CD4-positive, alpha-beta T cell treated with Interleukin-4 for 4 hours (primary cell): ENCODE measurements at regions not wholly inside any gene's neighbourhood (a gene's known extent, or its start where the extent isn't known, plus 50 kb on each side); places are given as distances from the start of the nearest gene placed in this dataset.

Experiments
- DNase-seq: peaks from one replicate; pipeline ENCODE4 v3.0.0-alpha.2; 2020

DNA sequence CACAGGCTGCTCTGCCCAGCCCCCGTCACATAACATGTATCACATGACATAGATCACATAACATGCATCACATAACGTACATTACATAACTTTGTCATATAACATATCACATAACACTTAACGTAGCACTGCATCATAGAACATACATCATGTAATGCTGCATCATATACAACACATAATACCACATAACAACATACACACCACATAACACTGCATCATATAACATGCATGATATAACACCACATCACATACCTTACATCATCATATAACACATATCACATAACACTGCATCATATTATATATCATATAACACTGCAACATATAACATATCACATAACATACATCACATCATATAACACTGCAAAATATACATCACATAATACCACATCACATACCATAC lies 83.8 kb downstream of the AXIN2 start:
- DNase-seq = no peak

DNA sequence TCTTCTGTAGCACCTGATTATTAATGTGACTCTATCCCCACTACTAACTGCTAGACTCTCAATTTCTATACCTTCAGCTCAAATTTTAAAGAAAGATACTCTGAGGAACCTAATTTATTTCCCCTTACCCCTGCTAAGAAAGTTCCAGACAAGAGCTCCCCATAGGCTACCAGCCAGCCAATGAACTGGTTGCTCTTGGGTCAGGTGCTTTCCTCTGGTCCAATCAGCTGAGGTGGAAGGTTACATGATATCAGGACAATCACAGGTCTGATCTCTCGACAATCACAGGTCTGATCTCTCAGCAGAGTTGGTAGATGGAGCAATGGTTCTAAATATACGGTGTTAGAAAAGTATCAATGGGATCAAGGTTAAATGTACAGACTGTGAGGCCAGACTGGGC lies 86.8 kb downstream of the AXIN2 start:
- no peak for DNase-seq

DNA sequence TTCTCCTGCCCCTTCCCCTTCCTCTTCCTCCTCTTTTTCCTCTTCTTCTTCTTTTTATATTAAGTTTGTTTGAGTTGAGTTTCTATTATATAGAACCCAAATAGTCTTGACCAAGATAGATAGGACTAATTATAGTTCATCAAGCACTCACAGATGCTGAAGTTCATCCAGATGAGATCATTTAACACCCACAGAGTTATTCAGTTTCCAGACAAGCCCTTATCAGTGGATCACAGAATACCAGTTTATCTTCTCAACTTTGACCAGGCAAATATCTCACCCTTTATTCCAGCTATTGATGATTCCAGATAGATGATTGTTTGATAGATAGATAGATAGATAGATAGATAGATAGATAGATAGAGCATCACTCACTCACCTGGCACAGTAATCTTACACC lies 87.5 kb downstream of the AXIN2 start:
- no peak for DNase-seq

DNA sequence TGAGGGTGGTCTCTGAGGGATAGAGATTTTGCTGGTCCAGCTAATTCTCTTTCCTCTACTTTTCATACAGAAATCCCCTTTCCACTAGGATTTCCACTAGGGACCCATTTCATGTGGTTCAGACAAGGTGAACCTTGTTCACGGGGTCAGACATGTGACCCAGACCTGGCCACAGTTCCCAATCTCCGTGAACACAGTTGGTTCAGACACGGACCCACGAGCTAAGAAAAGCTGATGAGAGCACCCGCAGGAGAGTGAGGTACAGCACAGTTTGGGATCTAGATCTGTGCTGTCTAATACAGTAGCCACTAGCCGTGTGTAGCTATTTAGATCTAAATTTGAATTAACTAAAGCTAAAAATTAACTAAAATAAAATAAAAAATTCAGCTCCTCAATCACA lies 88.1 kb downstream of the AXIN2 start:
- DNase-seq = no peak

DNA sequence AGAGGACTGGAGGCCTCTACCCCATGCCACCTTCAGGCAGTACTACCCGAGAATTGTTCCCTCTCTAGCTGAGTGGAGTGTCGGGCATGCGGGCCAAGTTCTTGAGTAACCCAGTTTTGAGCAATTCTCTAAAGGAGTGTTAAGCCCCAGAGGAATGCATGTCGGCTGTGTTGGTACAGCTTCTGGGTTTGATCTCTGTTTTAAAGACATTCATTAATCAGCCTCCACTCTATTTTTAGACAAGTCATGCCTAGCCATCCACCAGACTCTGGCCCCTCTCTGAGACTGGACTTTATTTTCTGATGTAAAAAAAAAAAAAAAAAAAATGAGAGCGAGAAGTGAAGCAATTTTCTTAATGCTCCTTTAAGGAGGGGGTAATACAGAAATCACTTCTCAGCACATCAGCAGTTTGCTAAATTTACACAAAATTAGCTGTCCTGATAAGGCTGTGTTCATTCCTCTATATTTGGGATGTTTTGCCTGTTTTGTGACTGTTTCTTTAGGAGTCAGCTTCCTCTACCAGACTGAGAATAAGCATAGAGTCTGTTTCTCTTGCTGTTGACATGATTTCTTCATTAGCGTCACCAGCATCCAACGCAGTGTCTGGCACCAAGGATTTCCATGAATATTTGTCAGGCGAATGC lies 88.7 kb downstream of the AXIN2 start:
- DNase-seq = no peak

DNA sequence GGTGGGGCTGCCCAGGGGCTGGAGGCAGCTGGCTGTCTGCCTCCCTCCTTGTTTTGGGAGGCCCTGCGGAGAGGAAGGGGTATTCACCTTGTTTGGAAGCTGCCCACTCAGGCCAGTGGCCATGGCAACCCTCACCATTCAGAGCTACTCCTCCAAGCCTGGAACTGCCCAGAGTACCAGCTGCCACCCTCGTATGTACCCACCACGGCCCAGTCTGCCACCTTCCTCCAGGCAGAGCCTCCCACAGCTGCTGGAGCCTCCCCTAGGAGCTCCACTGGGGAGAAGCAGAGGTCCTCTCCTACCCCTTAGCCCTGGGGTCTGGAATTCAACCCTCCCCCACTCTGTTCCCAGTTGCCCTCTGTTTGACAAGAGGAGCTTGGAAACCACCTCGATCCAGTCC lies 90.7 kb downstream of the AXIN2 start:
- no peak for DNase-seq

DNA sequence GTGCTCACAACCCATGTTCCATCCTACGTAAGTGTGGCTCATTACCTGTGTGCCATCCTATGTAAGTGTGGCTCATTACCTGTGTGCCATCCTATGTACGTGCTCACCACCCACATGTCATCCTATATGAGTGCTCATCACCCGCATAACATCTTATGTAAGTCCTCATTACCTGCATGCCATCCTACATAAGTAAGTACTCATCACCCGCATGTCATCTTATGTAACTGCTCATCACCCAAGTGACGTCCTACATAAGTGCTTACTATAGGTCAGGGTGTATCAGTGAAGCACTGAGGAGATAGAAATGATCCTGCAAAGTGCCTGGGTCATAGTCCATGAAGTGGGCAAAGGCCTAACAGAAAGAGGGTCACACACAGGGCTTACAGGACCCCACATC lies 93.1 kb downstream of the AXIN2 start:
- DNase-seq = no peak

DNA sequence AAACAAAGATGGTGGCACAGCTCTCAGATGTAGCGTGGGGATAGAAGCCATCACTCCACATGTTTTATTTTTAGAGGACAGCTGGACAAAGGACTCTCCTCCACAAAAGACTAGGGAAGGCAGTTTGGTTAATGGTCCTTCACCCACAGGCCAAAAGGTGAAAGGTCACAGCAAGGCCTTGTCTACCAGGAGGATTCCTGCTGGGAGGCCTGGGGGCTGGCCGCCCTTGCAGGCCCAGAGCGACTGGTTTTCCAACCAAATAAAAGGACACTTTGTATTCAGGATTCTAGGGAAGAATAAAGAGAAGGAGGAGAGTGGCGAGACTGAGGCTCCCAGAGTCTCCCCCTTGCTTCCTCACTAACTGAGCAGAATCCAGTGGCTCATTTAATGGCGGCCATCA lies 94.3 kb downstream of the AXIN2 start:
- no peak for DNase-seq

DNA sequence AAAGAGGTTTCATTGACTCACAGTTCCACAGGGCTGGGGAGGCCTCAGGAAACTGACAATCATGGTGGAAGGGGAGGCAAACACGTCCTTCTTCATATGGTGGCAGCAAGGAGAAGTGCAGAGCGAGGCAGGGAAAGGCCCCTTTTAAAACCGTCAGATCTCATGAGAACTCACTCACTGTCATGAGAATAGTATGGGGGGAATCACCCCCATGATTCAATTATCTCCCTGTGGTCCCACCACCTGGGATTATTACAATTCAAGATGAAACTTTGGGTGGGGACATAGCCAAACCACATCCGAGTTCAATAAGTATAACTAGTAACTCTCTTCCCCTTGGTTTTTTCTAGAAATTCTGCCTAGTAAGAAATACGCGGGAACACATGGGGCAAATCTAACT lies 94.9 kb downstream of the AXIN2 start:
- DNase-seq = no peak

DNA sequence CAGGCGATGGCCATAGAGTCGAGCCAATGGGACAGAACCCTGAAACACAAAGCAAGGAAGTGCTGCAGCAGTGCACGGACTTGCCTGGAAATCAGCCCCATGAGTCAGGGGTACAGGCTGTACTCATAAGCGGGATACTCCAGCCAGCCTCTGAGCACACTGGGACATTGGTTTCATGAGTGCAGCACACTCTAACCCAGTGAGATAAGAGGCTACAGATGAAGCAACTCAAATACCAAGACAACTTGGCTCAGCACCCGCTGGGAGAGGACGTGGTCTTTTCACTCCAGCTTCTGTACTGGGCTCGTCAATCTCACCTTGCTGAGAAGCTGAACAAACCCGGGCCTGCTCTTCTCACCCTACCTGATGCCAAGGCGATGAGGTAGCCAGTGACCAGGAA lies 98.2 kb downstream of the AXIN2 start:
- no peak for DNase-seq

DNA sequence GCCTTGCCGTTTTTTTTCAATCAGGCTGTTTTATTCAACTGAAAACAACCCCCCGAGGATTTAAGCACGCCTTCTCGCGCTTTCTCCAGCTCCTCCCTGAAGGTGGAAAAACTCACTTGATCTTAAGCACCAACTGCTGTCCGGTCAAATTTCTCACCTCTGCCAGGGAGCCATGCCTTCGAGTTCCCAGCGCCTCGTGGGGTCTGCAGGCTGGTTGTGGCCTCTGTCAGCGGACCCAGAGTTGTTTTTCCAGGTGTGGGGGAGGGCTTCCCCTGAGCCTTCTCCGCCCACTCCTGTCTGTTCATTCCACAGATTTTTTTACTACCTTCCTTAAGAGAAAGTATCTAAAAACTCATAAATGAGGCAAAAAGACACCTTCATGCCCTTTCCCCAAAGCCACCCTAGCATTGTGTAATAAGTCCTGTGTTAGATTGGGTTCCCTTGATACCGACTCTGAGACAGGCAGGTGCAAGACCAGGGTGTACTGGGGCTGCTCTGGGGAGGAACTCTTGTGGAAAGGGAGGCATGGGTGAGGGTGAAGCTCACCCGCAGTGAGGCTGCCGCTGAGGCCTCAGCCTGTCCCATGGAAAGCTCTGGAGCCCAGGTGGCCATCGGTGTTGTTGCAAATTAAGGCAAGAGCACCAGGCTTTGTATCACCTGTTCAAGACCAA lies 101.6 kb downstream of the AXIN2 start:
- DNase-seq = no peak

DNA sequence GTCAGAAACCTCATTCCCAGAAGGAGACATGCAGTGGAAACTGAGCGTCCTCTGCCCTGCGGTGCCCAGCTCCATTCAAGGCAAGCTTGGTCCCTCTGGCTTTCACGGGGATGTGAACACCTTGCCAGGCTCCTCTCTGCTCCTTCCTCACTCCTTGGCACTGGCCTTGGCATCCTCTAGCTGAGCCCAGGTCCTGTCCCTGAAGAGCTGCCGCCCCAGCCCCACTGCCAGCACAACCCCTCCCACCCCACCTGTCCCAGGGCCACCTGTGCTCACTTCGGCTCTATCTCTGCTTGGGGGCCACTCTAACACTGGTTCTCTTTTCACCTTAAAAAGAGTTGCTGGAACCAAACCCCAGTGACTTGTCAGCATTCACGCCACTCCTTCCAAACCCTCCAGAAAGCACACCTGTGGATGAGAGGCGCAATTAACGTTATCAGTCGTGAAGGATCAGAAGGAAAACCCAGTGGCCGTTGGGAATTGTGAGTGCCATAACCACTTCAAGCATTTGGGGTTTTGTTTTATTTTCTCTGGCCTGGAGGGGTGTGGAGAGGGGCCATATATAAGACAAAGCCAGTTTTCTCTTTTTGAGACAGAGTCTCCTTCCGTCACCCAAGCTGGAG lies 103.7 kb downstream of the AXIN2 start:
- DNase-seq = no peak

DNA sequence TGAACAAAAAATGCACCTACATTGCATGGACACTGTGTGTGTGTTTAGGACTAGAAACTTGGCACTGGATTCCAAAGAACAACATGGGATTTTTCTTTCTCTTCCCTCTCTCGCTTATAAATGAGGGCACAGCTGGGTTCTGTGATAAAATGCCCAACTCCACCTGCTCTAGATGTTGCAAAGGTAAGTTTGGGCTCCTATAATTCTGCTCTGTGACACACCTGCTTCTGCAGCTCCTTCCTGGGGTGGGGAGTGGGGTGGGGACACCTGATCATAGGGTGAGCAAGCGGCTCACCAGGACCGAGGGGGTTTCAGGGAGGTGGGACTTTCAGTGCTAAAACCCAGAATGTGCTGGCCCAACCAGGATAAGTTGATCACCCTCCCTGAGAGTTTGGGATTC lies 104.3 kb downstream of the AXIN2 start:
- no peak for DNase-seq

DNA sequence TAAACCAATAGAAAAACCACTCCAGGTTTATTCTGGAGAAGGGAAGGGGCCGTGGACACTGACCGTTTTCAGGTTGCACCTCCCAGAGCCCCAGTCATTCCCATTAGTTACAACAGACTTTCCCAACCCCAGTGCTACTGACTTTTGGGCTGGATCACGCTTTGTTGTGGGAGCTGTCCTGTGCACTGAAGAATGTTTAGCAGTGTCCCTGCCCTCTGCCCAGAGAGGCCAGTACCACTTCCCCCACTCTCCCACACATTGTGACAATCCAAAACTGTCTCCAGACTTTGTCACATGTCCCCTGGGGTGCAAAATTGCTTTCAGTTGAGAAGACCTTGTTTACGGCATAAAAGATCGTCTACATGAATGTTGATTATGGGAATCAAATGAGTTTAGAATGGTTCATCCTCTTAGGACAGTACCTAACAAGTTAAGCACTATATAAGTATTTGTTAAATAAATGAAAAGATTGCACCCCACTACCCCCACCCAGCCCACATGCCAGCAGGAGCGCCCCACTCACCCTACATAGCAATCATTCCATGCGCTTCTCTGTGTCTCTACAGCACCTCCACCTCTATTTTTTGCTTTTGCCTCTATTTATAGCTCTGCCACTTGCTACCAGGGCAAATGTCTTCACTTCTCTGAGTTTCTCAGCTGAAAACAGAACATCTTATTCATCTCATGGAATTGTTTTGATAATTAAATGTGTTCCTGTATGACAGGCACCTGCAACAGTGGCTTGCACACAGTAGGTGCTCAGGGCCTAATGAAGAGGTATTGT lies 104.9 kb downstream of the AXIN2 start:
- DNase-seq = no peak

DNA sequence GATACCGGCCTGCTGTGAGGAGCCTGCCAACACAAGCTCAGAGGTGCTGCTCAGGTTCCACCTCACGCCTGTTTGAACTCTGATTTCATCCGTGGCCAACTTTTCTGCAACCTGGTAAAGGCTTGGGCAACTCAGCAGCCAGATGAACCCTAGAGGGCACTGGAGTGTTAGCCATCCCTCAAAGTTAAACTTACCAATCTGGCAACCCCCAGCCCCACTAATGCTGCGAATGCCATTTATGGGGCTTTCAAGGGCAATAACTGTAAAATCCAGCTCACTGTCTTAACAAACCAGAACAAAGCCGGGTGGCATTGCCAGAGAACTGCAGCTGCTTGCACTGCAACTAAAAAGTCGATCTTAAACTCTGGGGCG lies 105.5 kb downstream of the AXIN2 start:
- peak; percentile 24 for DNase-seq

DNA sequence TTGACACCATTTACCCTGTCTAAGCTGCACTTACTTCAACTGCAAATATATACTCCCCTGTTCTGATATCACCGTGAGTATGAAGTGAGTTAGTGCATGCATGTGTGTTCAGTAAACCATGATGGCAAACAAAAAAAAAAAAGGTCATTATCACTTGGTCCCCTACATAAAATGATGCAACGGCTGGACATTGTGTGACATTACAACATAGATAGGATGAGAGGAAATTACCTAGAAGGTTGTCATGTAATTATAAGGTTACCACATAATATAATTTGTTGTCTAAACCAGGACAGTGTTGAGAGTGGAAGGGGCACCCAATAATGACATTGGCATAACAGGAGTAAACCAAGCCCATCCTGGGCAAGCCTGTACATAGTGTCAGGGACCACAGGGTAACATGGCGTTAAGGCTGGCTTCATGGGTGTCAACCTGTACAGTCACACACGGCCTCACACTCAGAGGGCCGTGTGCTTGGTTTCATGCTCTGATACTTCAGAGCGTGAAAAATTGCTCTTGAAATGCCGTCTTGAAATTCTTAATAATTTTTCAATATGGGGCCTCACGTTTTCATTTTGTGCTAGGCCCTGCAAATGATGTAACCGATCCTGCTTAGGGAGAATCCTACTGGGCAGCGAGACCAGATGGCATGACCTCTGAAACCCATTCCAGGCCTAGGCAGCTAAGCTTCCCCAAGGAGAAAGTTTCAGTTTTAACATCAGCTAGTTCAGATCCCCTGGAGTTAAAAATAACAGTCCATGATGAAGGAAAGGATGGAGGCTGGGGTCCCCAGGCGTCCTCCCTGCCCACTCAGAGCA lies 106.1 kb downstream of the AXIN2 start:
- DNase-seq = no peak

DNA sequence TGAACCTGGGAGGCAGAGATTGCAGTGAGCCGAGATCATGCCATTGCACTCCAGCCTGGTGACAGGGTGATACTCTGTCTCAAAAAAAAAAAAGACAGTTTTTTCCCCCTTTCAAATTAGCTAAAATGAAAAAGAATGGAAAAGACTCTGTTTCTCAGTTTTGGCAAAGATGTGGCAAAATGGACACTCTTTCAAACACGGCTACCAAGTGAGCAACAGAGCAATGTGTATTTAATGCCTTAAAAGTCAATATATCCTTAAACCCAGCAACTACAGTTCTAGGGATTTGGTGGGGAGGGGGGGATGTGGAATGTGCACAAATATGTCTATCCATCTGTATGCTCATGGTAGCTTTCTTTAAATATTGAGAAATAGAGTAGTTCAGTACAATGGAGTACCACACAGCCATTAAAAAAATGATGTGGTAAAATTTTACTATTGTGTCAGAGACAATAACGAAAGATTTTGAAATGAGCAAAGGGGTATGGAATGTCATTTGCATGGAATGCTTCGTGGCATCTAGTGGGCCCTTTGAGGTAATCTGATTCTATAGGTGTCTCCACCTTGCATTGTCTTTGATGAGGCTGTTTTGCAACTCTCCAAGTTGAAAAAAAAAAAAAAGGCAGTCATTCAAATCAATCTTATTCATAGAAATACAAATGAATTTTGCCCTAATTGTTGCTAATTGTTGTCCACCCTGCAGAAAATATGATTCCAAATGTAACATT lies 108.1 kb downstream of the AXIN2 start:
- no peak for DNase-seq

DNA sequence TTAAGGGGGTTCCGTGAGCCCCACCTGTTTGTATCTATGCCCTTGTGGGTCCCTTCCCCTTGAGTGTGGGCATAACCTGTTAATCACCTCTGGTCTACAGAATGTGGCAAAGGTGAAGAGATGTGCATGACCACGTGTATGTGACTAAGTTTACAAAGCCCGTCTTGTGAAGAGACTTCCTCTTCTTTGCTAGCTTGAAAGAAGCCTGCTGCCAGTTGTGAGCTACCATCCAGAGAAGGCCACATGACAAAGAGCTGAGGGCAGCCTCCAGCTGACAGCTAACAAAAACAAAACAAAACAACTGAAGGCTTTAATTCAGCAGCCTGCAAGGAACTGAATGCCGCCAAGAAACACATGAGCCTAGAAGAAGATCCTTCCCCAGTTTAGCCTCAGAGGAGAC lies 112.0 kb downstream of the AXIN2 start:
- no peak for DNase-seq

DNA sequence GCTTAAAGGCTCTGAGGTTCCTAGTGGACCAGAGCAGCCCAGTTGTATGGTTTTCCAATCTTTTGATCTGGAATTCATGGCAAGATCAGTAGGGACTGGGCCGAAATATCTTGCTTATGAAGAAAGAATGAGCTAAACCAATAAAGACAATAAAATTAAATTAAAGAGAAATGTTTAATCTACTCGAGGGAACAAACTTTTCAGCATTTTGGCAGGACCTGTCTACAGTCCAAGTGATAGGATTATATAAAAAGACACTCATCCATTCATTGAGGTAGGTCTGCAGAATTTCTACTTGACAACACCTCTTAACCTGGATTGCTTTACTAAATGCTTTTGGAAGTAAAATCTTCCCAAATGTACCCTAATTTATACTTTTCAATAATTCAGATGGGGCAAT lies 113.6 kb downstream of the AXIN2 start:
- DNase-seq = no peak

DNA sequence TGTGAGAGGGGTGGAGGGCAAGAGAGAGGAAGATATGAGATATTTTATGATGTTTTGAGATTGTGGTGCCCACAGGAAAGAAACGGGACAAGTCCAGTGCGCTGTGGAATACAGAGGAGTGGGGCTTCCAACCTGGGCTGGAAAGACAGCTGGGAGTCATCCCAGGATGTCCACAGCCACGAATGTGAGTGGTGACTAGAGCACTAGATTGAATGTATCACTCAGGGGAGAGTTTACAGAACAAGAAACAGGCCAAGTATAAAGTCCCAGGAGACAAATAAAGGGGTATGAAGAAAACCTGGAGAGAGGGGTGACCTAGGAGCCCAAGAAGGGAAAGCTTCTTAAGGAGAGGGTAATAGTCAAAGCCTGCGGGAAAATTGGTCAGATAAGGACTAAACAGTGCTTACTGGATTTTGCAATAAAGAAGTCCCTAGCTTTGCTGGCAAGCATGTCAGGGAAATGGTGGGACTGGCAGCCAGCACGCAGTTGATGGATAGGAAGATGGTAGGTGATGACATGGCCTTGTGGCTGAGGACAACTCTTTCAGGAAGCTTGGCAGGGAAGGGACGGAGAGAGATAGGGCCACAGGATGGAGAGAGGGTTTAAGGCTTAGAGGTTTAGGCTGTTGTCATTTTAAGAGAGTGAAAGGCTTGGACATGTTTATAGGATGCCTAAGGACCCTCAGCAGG lies 114.5 kb downstream of the AXIN2 start:
- DNase-seq = no peak

DNA sequence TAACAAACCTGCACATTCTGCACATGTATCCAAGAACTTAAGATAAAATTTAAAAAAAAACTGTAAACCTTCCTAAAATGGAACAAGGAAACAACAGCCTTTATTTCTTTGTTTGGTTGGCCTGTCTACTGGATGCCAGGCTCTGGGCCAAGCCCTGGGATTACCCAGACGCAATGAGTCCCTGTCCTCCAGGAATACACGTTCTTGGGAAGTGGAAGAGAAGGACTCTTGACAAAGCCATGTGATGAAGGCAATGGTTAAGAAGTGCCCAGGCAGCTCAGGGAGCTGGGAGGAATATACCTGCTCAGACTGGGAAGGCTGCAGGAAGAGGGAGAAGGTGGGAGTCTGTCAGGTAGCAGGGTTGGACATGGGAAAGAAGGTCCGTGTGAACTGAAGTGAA lies 115.4 kb downstream of the AXIN2 start:
- no peak for DNase-seq

DNA sequence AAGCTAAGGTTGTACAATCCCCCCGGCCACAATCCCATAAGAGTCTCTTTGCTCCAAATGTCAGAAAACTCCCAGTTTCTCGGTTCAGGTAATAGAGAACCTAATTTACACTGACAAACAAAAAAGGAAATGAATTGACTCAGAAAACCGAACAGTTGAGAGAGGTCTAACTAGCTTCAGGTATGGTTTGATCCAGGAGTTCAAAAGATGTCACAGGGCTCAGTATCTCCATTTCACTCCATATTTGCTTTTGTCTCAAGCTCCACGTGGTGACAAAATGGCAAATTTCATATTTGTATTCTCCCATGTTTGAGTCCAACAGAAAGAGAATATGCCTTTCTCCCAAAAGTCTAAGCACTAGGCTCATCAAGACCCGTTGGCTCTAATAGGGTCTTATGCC lies 117.4 kb downstream of the AXIN2 start:
- no peak for DNase-seq
